Stimulated activated CD4-positive, alpha-beta T cell treated with anti-CD3 and anti-CD28 coated beads, Interleukin-2, amount 100 ng/mL, for 24 hours (primary cell): ENCODE measurements at regions not wholly inside any gene's neighbourhood (a gene's known extent, or its start where the extent isn't known, plus 50 kb on each side); places are given as distances from the start of the nearest gene placed in this dataset.

Experiments
- DNase-seq, 2 donors: peaks; one replicate each; pipeline ENCODE4 v3.0.0-alpha.2; 2020

GRCh38 chr6:134707342-134708031, 242.4 kb downstream of the ALDH8A1 start:
- no peak for DNase-seq

DNA sequence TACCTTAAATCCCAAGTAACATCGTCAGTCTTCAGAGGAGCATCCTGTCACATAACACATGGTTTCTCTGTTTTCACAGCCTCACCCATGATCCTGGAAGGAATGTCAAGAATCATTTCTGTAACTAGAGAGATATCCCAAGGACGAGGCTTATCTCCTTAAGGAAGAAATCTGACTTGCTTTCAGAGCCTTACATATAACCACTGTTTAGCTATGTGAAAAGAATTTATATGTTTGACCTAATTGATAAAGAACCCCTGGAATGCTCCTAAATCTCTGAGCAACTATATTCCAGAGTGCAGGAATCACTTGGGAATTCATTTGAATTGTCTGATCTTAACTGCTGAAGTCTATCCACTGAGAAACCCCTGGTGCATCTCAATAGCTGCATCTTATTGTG, 243.1 kb downstream of the ALDH8A1 start:
- no peak for DNase-seq

DNA sequence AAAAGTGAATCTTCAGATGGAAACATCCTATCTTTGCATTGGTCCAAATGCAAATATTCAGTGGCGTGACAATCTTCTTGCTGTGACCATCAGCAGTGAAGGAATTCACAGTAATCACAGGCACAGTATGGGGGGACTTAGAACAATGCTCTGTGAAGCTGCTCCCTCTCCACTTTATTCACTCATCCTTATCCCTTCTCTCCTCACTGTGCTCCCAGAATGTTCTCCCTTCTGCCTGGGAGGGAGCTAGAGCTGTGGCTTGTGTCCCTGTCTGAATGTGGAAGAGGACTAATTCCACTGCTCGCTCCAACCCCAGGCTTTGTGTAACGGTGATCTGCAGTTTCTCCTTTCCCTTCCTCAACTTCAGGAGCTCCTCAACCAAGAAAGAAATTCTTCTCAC, 243.7 kb downstream of the ALDH8A1 start:
- no peak for DNase-seq

- DNase-seq = no peak
Measured at GRCh38 chr6:134703206-134703605, 246.7 kb downstream of the ALDH8A1 start.

GRCh38 chr6:134702279-134702678, 247.6 kb downstream of the ALDH8A1 start:
- DNase-seq = no peak

DNA sequence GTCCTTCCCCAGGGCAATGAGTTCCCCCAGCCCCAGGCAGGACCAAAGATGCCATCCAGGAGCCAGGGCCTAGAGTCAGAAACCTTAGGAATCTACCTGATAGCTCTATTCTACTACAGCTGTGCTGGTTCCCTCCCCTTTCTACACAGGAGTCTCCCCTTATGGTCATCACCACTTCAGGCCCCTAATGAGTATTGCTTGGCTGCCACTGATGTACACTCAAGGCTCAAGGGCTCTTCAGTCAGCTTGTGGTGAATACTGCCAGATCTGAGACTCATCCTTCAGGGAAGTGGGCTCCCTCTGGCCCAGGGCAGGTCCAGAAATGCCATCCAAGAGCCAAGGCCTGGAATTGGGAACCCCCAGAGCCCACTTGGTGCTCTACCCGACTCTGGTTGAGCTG, 248.6 kb downstream of the ALDH8A1 start:
- no peak for DNase-seq

- no peak for DNase-seq
Measured at GRCh38 chr6:134698228-134698627, 251.7 kb downstream of the ALDH8A1 start.

DNA sequence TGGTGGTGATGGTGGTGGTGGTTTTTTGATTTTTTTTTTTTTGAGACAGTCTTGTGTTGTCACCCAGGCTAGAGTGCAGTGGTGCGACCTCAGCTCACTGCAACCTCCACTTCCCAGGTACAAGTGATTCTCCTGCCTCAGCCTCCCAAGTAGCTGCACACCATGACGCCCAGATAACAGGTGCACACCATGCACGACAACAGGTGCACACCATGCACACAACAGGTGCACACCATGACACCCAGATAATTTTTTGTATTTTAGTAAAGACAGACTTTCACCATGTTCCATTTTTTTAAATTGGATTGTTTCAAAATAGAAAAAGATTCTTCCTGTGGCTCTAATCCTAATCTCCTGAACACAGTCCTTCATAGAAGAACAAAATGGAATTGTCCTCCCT, 257.9 kb downstream of the ALDH8A1 start:
- DNase-seq = no peak

GRCh38 chr6:134691180-134691579, 258.7 kb downstream of the ALDH8A1 start:
- DNase-seq = no peak

DNA sequence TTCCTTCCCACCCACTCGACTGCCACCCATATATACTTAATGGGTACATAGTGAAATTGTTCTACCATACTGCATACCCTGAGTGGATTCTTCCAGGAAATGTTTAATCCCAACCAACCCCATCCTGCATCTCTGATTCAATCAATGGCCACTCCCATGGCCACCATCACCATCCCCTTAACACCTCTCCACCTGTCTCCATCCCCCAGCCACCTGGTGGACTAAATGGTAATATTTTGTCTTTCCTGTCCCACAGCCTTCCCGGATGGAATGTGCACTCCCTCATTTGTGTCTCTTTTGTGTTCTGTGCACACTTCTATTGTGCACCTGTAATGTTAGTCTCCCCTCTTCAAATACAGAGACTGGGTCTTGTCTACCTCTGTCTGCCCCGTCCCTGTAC, 259.9 kb downstream of the ALDH8A1 start:
- no peak for DNase-seq

- no peak for DNase-seq
Measured at GRCh38 chr6:134689641-134690040, 260.3 kb downstream of the ALDH8A1 start.

DNA sequence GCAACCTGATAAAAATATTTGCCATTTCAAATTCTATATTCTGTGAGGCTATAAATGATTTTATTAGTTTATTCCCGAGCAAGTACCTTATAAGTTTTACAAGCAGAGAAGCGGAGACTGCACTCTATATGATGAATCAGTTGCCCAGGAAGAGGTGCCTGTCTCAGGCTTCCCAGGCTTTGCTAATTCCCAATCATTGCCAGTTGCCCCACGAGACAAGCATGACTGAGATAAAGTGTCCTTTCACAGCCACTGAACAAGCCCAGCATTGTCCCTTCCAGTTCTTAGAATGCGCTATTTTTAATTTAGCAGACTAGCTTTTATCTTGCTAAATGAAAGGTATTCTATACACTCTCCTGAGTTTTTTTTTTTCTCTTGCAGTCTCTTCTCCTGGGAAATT, 260.7 kb downstream of the ALDH8A1 start:
- DNase-seq = no peak

DNA sequence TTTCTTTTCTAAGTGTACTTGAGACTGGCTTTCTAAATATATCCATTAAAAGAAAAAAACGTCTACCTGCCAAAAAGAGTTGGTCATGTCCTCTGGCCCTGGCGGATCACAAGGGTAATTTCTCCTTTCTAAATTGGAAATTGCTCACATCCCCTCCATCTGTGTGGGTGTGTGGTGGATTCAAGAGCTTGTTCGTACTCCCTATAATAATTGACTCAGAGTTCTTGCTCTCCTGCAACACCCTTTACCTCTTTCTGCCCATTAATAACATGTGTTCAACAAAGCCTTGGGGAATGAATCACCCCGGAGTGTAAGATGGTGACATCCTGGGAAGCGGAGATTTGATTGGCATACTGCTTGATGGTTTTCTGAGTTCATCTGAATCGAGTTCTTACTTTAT, 263.8 kb downstream of the ALDH8A1 start:
- DNase-seq = no peak

DNA sequence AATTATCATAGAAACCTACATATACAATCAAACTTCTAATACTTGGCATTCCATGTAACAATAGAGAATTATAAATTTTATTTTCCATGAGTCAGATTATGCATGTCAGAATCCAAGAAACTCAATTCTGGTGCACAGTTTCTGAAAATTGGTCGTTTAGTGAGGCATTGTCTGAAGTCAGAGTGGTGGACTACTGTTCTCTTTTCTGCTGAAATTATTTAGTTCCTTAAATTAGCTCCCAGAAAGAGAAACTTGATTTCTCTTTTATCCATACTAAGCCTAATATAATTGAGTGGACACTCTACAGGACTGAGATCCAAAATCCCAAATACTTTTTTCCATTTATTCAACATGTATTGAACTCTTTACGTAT, 265.5 kb downstream of the ALDH8A1 start:
- no peak for DNase-seq

DNA sequence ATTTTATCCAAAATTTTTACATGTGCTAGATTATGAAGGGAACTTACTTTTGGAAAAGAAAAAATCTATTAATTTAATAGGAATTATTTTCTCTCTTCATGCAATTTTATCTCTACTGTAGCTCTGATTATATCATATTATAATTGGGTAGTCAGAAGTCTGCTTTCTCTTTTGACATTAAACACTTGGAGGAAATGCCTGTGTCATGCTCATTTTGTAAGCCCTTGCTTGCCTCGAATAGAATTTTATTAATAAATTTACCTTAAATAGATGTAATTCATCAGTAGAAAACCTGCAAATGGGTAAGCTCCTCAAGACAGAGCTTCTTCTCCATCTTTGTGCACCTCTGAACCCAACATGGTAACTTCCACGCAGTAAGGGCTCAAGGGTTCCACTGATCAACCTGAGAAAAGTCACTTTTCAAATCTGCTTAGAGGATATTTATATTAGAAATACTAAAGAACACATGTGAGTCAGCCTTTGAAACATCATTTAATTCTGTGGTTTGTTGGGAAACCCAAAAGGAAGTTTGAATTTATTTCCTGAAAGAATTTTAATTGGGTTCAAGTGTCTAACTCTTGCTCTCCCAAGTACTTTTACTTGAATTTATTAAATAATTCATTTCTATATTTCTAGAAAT, 266.0 kb downstream of the ALDH8A1 start:
- DNase-seq = no peak

GRCh38 chr6:134680433-134680832, 269.5 kb downstream of the ALDH8A1 start:
- DNase-seq = no peak

DNA sequence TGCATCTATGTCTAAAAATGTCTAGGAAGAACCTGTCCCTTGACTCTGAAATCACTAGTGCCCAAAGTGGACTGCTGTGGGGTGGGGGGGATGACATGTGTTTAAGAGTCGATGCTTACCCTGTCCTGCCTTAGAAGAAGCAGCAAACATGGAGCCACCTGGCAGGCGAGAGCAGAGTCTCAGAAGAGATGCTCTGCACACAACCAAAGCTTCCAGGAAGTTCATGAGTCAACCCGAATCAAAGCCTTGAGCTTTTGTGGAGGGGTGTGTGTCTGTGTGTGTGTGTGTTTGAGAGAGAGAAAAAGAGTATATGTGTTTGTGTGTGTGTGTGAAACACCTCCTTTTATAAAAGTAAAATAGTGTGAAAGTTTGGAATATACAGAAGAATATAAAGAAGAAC, 269.9 kb downstream of the ALDH8A1 start:
- DNase-seq = no peak

GRCh38 chr6:134678436-134678889, 271.4 kb downstream of the ALDH8A1 start:
- no peak for DNase-seq

GRCh38 chr6:134676307-134677281, 273.3 kb downstream of the ALDH8A1 start:
- DNase-seq = no peak

- no peak for DNase-seq
Measured at GRCh38 chr6:134675110-134676054, 274.5 kb downstream of the ALDH8A1 start.

- no peak for DNase-seq
Measured at GRCh38 chr6:134674562-134674961, 275.3 kb downstream of the ALDH8A1 start.

DNA sequence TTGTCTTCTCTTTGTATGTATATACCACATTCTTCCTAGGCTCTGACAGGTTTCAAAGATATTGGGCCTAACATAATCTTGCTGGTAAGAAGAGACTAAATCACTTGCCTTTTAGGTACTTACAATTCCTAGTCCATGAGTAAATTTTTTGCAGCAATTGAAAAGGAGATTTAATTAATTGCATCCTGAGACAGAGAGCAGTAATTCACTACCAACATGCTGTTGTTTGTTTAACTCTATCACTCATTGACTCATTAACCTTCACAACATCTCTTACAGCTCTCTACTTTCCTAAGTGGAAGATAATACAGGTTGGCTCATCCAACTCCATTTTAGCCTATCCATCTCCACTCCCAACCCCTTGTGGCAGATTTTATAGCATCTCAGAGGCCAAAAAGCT, 280.4 kb downstream of the ALDH8A1 start:
- no peak for DNase-seq
